ENCODE measurements at regions not wholly inside any gene's neighbourhood (a gene's known extent, or its start where the extent isn't known, plus 50 kb on each side); places are given as distances from the start of the nearest gene placed in this dataset.

GRCh38 chr16:61181982-61182381, 854.3 kb downstream of the CDH8 start:
- TF ChIP-seq CTCF (conservative IDR thresholded peaks at IDR 0.05) (no peak), EZH2 (IDR thresholded peaks at IDR 0.05; ENCODE audit: low read depth) (no peak)

Measured in PC-9 (cell line).